Neural cell (in vitro differentiated cells): ENCODE measurements at regions not wholly inside any gene's neighbourhood (a gene's known extent, or its start where the extent isn't known, plus 50 kb on each side); places are given as distances from the start of the nearest gene placed in this dataset.

Experiments
- H2AFZ ChIP-seq: fragments of 200-600, 300-800 bp; sonication (generic), shearing (Covaris generic); 2 replicates; pipeline ENCODE4 v1.6.0; 2014; ENCODE audit warnings: low read depth, mild to moderate bottlenecking, antibody characterized with exemption, low read length, moderate library complexity
- H3F3A ChIP-seq: fragments of 200-600 bp; shearing (Covaris generic); 2 replicates; pipeline ENCODE4 v1.6.1; 2016; ENCODE audit warnings: mild to moderate bottlenecking, moderate library complexity, mixed read lengths, antibody characterized with exemption, low read length; ENCODE audit not compliant: insufficient read depth, poor library complexity, severe bottlenecking
- H3K27ac ChIP-seq: fragments of 200-600, 300-800 bp; sonication (generic), shearing (Covaris generic); 2 replicates; pipeline ENCODE4 v1.5.1; 2014; ENCODE audit warnings: mild to moderate bottlenecking, low read length, moderate library complexity
- H3K27me3 ChIP-seq: fragments of 300-800, 200-600 bp; sonication (generic), shearing (Covaris generic); 2 replicates; pipeline ENCODE4 v1.6.0; 2014; ENCODE audit warnings: mild to moderate bottlenecking, low read depth, low read length, moderate library complexity; ENCODE audit not compliant: insufficient read depth
- H3K36me3 ChIP-seq: fragments of 300-800, 200-600 bp; sonication (generic), shearing (Covaris generic); 2 replicates; pipeline ENCODE4 v1.5.1; 2014; ENCODE audit warnings: mild to moderate bottlenecking, antibody characterized with exemption, low read length, moderate library complexity; ENCODE audit not compliant: insufficient read depth
- H3K4me2 ChIP-seq: fragments of 300-800, 200-600 bp; sonication (generic), shearing (Covaris generic); 2 replicates; pipeline ENCODE4 v1.6.0; 2014; ENCODE audit warnings: mild to moderate bottlenecking, low read length
- H3K4me3 ChIP-seq: fragments of 300-800, 200-600 bp; sonication (generic), shearing (Covaris generic); 2 replicates; pipeline ENCODE4 v1.5.1; 2014; ENCODE audit warnings: mild to moderate bottlenecking, low read length, moderate library complexity
- H3K79me2 ChIP-seq: fragments of 200-600 bp; shearing (Covaris generic); replicated peaks from 2 replicates; pipeline ENCODE4 v1.6.0; 2014; ENCODE audit warnings: mild to moderate bottlenecking, low read length, moderate library complexity; ENCODE audit not compliant: insufficient read depth
- H3K9ac ChIP-seq: fragments of 300-800, 200-600 bp; sonication (generic), shearing (Covaris generic); 2 replicates; pipeline ENCODE4 v1.6.1; 2016; ENCODE audit warnings: mild to moderate bottlenecking, low read length, mixed read lengths
- H3K9me2 ChIP-seq: fragments of 200-600 bp; shearing (Covaris generic); 2 replicates; pipeline ENCODE4 v1.6.1; 2016; ENCODE audit warnings: mild to moderate bottlenecking, low read length, mixed read lengths; ENCODE audit not compliant: insufficient read depth
- H3K9me3 ChIP-seq: fragments of 200-600, 300-800 bp; sonication (generic), shearing (Covaris generic); 2 replicates; pipeline ENCODE4 v1.6.1; 2016; ENCODE audit warnings: mild to moderate bottlenecking, mixed run types, low read length, moderate library complexity, mixed read lengths
- H4K20me1 ChIP-seq: fragments of 200-600 bp; shearing (Covaris generic); 2 replicates; pipeline ENCODE4 v1.6.1; 2016; ENCODE audit warnings: mild to moderate bottlenecking, mixed run types; ENCODE audit not compliant: insufficient read depth
- EP300 ChIP-seq: fragments of 450-650 bp; conservative IDR thresholded peaks from 2 replicates; pipeline ENCODE4 v1.6.1; 2014; ENCODE audit warnings: antibody characterized with exemption, mild to moderate bottlenecking, moderate library complexity; ENCODE audit not compliant: poor library complexity, severe bottlenecking
- EZH2 ChIP-seq: fragments of 200-600, 300-800 bp; shearing (Covaris generic), sonication (generic); IDR thresholded peaks from 2 replicates; pipeline ENCODE4 v1.6.1; 2014; ENCODE audit warnings: antibody characterized with exemption, low read length, borderline replicate concordance, mild to moderate bottlenecking; ENCODE audit not compliant: insufficient read depth, poor library complexity, severe bottlenecking
- MXI1 ChIP-seq: fragments of 450-650 bp; conservative IDR thresholded peaks from 2 replicates; pipeline ENCODE4 v1.6.1; 2014; ENCODE audit warnings: antibody characterized with exemption, mild to moderate bottlenecking; ENCODE audit not compliant: poor library complexity, severe bottlenecking
- POLR2AphosphoS5 ChIP-seq: IDR thresholded peaks from 2 replicates; pipeline ENCODE4 v1.6.1; 2012
- RAD21 ChIP-seq: fragments of 450-650 bp; conservative IDR thresholded peaks from 2 replicates; pipeline ENCODE4 v1.6.1; 2014; ENCODE audit warnings: antibody characterized with exemption, mild to moderate bottlenecking, moderate library complexity
- SMC3 ChIP-seq: fragments of 450-650 bp; conservative IDR thresholded peaks from 2 replicates; pipeline ENCODE4 v1.6.1; 2014; ENCODE audit warnings: antibody characterized with exemption, mild to moderate bottlenecking, moderate library complexity; ENCODE audit not compliant: poor library complexity
- TAF1 ChIP-seq: IDR thresholded peaks from 2 replicates; pipeline ENCODE4 v1.6.1; 2012; ENCODE audit warnings: low read depth
- TF ChIP-seq, protein P1 (sequence below): IDR thresholded peaks from 2 replicates; pipeline ENCODE4 v1.6.1; 2012; ENCODE audit warnings: borderline replicate concordance
- TF ChIP-seq, protein P2 (sequence below): fragments of 450-650 bp; IDR thresholded peaks from 2 replicates; pipeline ENCODE4 v1.5.1; 2014; ENCODE audit warnings: antibody characterized with exemption, mild to moderate bottlenecking, moderate library complexity; ENCODE audit not compliant: poor library complexity, severe bottlenecking

- Histone ChIP-seq H3K4me3 (no peak overlapping the region), H3K36me3 (no peaks in the 10 kb centered on the region), H3F3A (no peaks in the 10 kb centered on the region), H2AFZ (no peak overlapping the region), H3K9me2 (no peaks in the 10 kb centered on the region), H3K9me3 (peaks cover 2% of the 10 kb centered on the region), H3K9ac (no peak overlapping the region), H4K20me1 (no peaks in the 10 kb centered on the region), H3K27ac (no peak overlapping the region), H3K4me2 (no peak overlapping the region), H3K79me2 (no peaks in the 10 kb centered on the region), H3K27me3 (no peaks in the 10 kb centered on the region)
- TF ChIP-seq POLR2AphosphoS5, result no peak
- TF ChIP-seq SMC3, result no peak
- no peak for TF ChIP-seq EP300
- no peak for TF ChIP-seq RAD21
- TF ChIP-seq EZH2, result no peak
Observed at GRCh38 chr15:46471096-46471495, 836.3 kb downstream of the SQOR start.

- no peak for TF ChIP-seq MXI1
- TF ChIP-seq, protein P1, sequence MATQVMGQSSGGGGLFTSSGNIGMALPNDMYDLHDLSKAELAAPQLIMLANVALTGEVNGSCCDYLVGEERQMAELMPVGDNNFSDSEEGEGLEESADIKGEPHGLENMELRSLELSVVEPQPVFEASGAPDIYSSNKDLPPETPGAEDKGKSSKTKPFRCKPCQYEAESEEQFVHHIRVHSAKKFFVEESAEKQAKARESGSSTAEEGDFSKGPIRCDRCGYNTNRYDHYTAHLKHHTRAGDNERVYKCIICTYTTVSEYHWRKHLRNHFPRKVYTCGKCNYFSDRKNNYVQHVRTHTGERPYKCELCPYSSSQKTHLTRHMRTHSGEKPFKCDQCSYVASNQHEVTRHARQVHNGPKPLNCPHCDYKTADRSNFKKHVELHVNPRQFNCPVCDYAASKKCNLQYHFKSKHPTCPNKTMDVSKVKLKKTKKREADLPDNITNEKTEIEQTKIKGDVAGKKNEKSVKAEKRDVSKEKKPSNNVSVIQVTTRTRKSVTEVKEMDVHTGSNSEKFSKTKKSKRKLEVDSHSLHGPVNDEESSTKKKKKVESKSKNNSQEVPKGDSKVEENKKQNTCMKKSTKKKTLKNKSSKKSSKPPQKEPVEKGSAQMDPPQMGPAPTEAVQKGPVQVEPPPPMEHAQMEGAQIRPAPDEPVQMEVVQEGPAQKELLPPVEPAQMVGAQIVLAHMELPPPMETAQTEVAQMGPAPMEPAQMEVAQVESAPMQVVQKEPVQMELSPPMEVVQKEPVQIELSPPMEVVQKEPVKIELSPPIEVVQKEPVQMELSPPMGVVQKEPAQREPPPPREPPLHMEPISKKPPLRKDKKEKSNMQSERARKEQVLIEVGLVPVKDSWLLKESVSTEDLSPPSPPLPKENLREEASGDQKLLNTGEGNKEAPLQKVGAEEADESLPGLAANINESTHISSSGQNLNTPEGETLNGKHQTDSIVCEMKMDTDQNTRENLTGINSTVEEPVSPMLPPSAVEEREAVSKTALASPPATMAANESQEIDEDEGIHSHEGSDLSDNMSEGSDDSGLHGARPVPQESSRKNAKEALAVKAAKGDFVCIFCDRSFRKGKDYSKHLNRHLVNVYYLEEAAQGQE, result no peak
- TF ChIP-seq POLR2AphosphoS5, result no peak
- TF ChIP-seq TAF1, result no peak
- no peak for TF ChIP-seq EZH2
- TF ChIP-seq SMC3, result no peak
- TF ChIP-seq, protein P2, sequence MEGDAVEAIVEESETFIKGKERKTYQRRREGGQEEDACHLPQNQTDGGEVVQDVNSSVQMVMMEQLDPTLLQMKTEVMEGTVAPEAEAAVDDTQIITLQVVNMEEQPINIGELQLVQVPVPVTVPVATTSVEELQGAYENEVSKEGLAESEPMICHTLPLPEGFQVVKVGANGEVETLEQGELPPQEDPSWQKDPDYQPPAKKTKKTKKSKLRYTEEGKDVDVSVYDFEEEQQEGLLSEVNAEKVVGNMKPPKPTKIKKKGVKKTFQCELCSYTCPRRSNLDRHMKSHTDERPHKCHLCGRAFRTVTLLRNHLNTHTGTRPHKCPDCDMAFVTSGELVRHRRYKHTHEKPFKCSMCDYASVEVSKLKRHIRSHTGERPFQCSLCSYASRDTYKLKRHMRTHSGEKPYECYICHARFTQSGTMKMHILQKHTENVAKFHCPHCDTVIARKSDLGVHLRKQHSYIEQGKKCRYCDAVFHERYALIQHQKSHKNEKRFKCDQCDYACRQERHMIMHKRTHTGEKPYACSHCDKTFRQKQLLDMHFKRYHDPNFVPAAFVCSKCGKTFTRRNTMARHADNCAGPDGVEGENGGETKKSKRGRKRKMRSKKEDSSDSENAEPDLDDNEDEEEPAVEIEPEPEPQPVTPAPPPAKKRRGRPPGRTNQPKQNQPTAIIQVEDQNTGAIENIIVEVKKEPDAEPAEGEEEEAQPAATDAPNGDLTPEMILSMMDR, result no peak
- no peak for TF ChIP-seq RAD21
- TF ChIP-seq EP300, result no peak
- Histone ChIP-seq H3K9me3 (no peaks in the 10 kb centered on the region), H3F3A (no peaks in the 10 kb centered on the region)
Observed at GRCh38 chr15:46489276-46489675, 854.4 kb downstream of the SQOR start.

More at GRCh38 chr15:46489276-46489675, 854.4 kb downstream of the SQOR start:
- H3K27me3 ChIP-seq, result no peaks in the 10 kb centered on the region
- no peaks in the 10 kb centered on the region for H4K20me1 ChIP-seq
- H3K27ac ChIP-seq, result no peak overlapping the region
- no peaks in the 10 kb centered on the region for H3K9me2 ChIP-seq
- H3K9ac ChIP-seq, result no peak overlapping the region
- H3K4me2 ChIP-seq, result no peak overlapping the region
- H2AFZ ChIP-seq, result no peak overlapping the region
- H3K79me2 ChIP-seq, result no peaks in the 10 kb centered on the region
- no peak overlapping the region for H3K4me3 ChIP-seq
- no peaks in the 10 kb centered on the region for H3K36me3 ChIP-seq
